HG02884 (cell line): ENCODE measurements at regions not wholly inside any gene's neighbourhood (a gene's known extent, or its start where the extent isn't known, plus 50 kb on each side); places are given as distances from the start of the nearest gene placed in this dataset.
A peak's percentile ranks its signal among the peaks of the same experiment; 100 is the strongest.

Experiments
- ATAC-seq: cut with Tn5 transposase; IDR thresholded peaks from one replicate; pipeline ENCODE4 v1.9.1; 2021; ENCODE audit warnings: mild to moderate bottlenecking, moderate library complexity; ENCODE audit not compliant: unreplicated experiment

- no peak for ATAC-seq
Observed at GRCh38 chr9:107161338-107161737, 121.7 kb upstream of the RAD23B start.

- ATAC-seq: no peak
Observed at GRCh38 chr9:107163370-107163769, 119.7 kb upstream of the RAD23B start.

GRCh38 chr9:107169796-107170195 lies 113.3 kb upstream of the RAD23B start:
- no peak for ATAC-seq

- ATAC-seq: no peak
Observed at GRCh38 chr9:107170801-107171200, 112.3 kb upstream of the RAD23B start.

GRCh38 chr9:107172160-107172978 lies 110.7 kb upstream of the RAD23B start:
- ATAC-seq: peak; percentile 56

- peak; percentile 65 for ATAC-seq
Observed at GRCh38 chr9:107172979-107173347, 110.1 kb upstream of the RAD23B start.

- ATAC-seq: no peak
Observed at GRCh38 chr9:107173422-107174180, 109.5 kb upstream of the RAD23B start.

GRCh38 chr9:107174441-107174840 lies 108.6 kb upstream of the RAD23B start:
- ATAC-seq: no peak

GRCh38 chr9:107175041-107175440 lies 108.0 kb upstream of the RAD23B start:
- no peak for ATAC-seq

- ATAC-seq: no peak
Observed at GRCh38 chr9:107175816-107176435, 107.2 kb upstream of the RAD23B start.

GRCh38 chr9:107176436-107177151 lies 106.5 kb upstream of the RAD23B start:
- ATAC-seq: no peak

GRCh38 chr9:107177243-107177839 lies 105.7 kb upstream of the RAD23B start:
- no peak for ATAC-seq

GRCh38 chr9:107177857-107178256 lies 105.2 kb upstream of the RAD23B start:
- ATAC-seq: no peak

- no peak for ATAC-seq
Observed at GRCh38 chr9:107178293-107178692, 104.8 kb upstream of the RAD23B start.

GRCh38 chr9:107180206-107180605 lies 102.9 kb upstream of the RAD23B start:
- no peak for ATAC-seq

GRCh38 chr9:107183176-107183575 lies 99.9 kb upstream of the RAD23B start:
- no peak for ATAC-seq

- ATAC-seq: no peak
Observed at GRCh38 chr9:107188376-107188775, 94.7 kb upstream of the RAD23B start.

- no peak for ATAC-seq
Observed at GRCh38 chr9:107190061-107190935, 92.8 kb upstream of the RAD23B start.

- no peak for ATAC-seq
Observed at GRCh38 chr9:107190936-107191290, 92.2 kb upstream of the RAD23B start.

GRCh38 chr9:107193251-107193650 lies 89.8 kb upstream of the RAD23B start:
- ATAC-seq: no peak
